GM19463 (cell line): ENCODE measurements at regions not wholly inside any gene's neighbourhood (a gene's known extent, or its start where the extent isn't known, plus 50 kb on each side); places are given as distances from the start of the nearest gene placed in this dataset.

Source experiments
- ATAC-seq: cut with Tn5 transposase; IDR thresholded peaks from one replicate; pipeline ENCODE4 v1.9.1; 2021; ENCODE audit warnings: mild to moderate bottlenecking, moderate library complexity; ENCODE audit not compliant: unreplicated experiment

- ATAC-seq = no peak
Observed at GRCh38 chr14:101174980-101175606, 271.6 kb upstream of the RTL1 start.

GRCh38 chr14:101175731-101176534 lies 272.4 kb upstream of the RTL1 start:
- no peak for ATAC-seq

- ATAC-seq = no peak
Observed at GRCh38 chr14:101176535-101177205, 273.1 kb upstream of the RTL1 start.

- no peak for ATAC-seq
Observed at GRCh38 chr14:101177301-101177971, 273.9 kb upstream of the RTL1 start.

GRCh38 chr14:101178184-101179072 lies 274.9 kb upstream of the RTL1 start:
- ATAC-seq = no peak

- no peak for ATAC-seq
Observed at GRCh38 chr14:101179691-101180211, 276.2 kb upstream of the RTL1 start.

- ATAC-seq = no peak
Observed at GRCh38 chr14:101181446-101182313, 278.2 kb upstream of the RTL1 start.

- ATAC-seq = no peak
Observed at GRCh38 chr14:101182476-101182875, 279.0 kb upstream of the RTL1 start.

GRCh38 chr14:101183376-101184103 lies 280.0 kb upstream of the RTL1 start:
- no peak for ATAC-seq

GRCh38 chr14:101184104-101184455 lies 280.6 kb upstream of the RTL1 start:
- ATAC-seq = no peak

- no peak for ATAC-seq
Observed at GRCh38 chr14:101184572-101184971, 281.1 kb upstream of the RTL1 start.

GRCh38 chr14:101185073-101185835 lies 281.7 kb upstream of the RTL1 start:
- no peak for ATAC-seq

GRCh38 chr14:101185946-101186345 lies 282.4 kb upstream of the RTL1 start:
- ATAC-seq = no peak

- no peak for ATAC-seq
Observed at GRCh38 chr14:101186544-101186943, 283.0 kb upstream of the RTL1 start.

GRCh38 chr14:101186992-101187815 lies 283.7 kb upstream of the RTL1 start:
- ATAC-seq = no peak

- no peak for ATAC-seq
Observed at GRCh38 chr14:101187816-101188570, 284.5 kb upstream of the RTL1 start.
